Aorta (tissue), 5 donors: ENCODE measurements at regions not wholly inside any gene's neighbourhood (a gene's known extent, or its start where the extent isn't known, plus 50 kb on each side); places are given as distances from the start of the nearest gene placed in this dataset.

ENCODE experiments used
- ATAC-seq: fragments of 200-7000 bp; cut with Tn5 transposase; one replicate; pipeline ENCODE4 v1.9.1; 2022; ENCODE audit warnings: moderate library complexity; ENCODE audit not compliant: low FRiP score
- DNase-seq, 2 donors: peaks; one replicate each; pipeline ENCODE4 v3.0.0-alpha.2; 2020
- H3K27ac ChIP-seq, 2 donors: one replicate each; pipeline ENCODE4 v1.5.1; 2013; ENCODE audit warnings: low read length in 2 of 2, mild to moderate bottlenecking in 2 of 2, moderate library complexity in 2 of 2, control low read depth in 1 of 2, inconsistent platforms in 1 of 2, low read depth in 1 of 2
- H3K27me3 ChIP-seq, 2 donors: one replicate each; pipeline ENCODE4 v1.6.1; 2013; ENCODE audit warnings: control low read depth in 1 of 2, low read length in 1 of 2, mild to moderate bottlenecking in 1 of 2, moderate library complexity in 1 of 2; ENCODE audit not compliant: insufficient read depth in 2 of 2, control insufficient read depth in 1 of 2
- H3K36me3 ChIP-seq, 2 donors: one replicate each; pipeline ENCODE4 v1.6.1; 2013; ENCODE audit warnings: control low read depth in 1 of 2, low read length in 1 of 2, mild to moderate bottlenecking in 1 of 2; ENCODE audit not compliant: insufficient read depth in 2 of 2, control insufficient read depth in 1 of 2
- H3K4me1 ChIP-seq, 2 donors: one replicate each; pipeline ENCODE4 v1.6.1; 2013; ENCODE audit warnings: low read length in 2 of 2, control low read depth in 1 of 2, mild to moderate bottlenecking in 1 of 2, moderate library complexity in 1 of 2; ENCODE audit not compliant: insufficient read depth in 2 of 2, control insufficient read depth in 1 of 2
- H3K4me3 ChIP-seq, 2 donors: one replicate each; pipeline ENCODE4 v1.5.1; 2013; ENCODE audit warnings: low read length in 2 of 2, control low read depth in 1 of 2, mild to moderate bottlenecking in 1 of 2
- H3K9me3 ChIP-seq: one replicate; pipeline ENCODE4 v1.6.1; 2013; ENCODE audit warnings: mild to moderate bottlenecking, low read length; ENCODE audit not compliant: control insufficient read depth
- WGBS, 2 donors: extraction: QIAGEN DNeasy Blood & Tissue Kit; methylation state at CpG; one replicate each; pipeline ENCODE4 v1.1.7; 2013; 5-methylcytosine and 5-hydroxymethylcytosine counted together
- intact Hi-C, 2 donors: fragments of 100-400 bp; cut with DNase I; formaldehyde crosslinking; loops; one replicate each; pipeline versions ENCODE4 v1.14.2 to v1.15.0; 2022
- donor health status: healthy with polysubstance abuse.
- donor health status: Bipolar disorder and iron deficiency.
- donor health status: DM: no; HTN: no; CAD: no.
- donor health status: DM: no; HTN: no; CAD: no.
- donor health status: DM: yes; HTN: yes; CAD: no.

- 76 to 77% methylated on average over 4 of the region's 4 CpGs for WGBS, 2 donors
- intact Hi-C loops, result loop anchor here in 1 of 2 donors (10.0 kb wide), 1 partner anchor 428 kb away; no protein-coding TSS in a partner anchor
- no peak for ATAC-seq
Observed at GRCh38 chr13:21846605-21847004, 175.7 kb downstream of the FGF9 start.

DNA sequence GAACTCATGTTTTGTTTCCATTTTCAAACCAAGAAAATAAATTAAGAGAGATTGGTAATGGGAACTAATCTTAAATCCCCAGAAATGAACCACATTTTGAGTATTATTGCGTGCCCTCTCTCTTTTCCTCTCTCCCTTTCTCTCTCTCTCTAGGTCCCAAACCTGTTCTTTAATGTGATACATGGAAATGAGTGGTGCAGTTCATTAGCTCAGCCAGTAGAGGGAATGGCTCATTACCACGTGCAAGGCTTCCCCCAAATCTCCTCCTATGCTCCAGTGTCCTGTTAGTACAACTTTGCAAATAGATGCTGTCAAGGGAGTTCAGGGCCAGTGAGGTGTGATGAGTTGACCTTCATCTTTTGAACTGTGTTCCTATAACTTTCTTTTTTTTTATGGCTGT is 178.4 kb downstream of the FGF9 start:
- no peak for DNase-seq
- no peak overlapping the region for H3K27ac ChIP-seq
- no peaks in the 10 kb centered on the region for H3K9me3 ChIP-seq
- ATAC-seq, result peak; percentile 85
- H3K4me3 ChIP-seq, result no peak overlapping the region
- no peaks in the 10 kb centered on the region for H3K27me3 ChIP-seq
- WGBS, 2 donors, result 50 to 51% methylated on average over 2 of the region's 2 CpGs
- H3K4me1 ChIP-seq, result no peaks in the 10 kb centered on the region
- intact Hi-C loops, result loop anchor here in 1 of 2 donors (10.0 kb wide), 1 partner anchor 425 kb away; no protein-coding TSS in a partner anchor
- no peaks in the 10 kb centered on the region for H3K36me3 ChIP-seq

More at GRCh38 chr13:21846605-21847004, 175.7 kb downstream of the FGF9 start:
- no peak for DNase-seq
- H3K36me3 ChIP-seq, result no peaks in the 10 kb centered on the region
- H3K4me3 ChIP-seq, result no peak overlapping the region
- no peaks in the 10 kb centered on the region for H3K9me3 ChIP-seq
- H3K27ac ChIP-seq, result no peak overlapping the region
- no peaks in the 10 kb centered on the region for H3K4me1 ChIP-seq
- H3K27me3 ChIP-seq, result no peaks in the 10 kb centered on the region

DNA sequence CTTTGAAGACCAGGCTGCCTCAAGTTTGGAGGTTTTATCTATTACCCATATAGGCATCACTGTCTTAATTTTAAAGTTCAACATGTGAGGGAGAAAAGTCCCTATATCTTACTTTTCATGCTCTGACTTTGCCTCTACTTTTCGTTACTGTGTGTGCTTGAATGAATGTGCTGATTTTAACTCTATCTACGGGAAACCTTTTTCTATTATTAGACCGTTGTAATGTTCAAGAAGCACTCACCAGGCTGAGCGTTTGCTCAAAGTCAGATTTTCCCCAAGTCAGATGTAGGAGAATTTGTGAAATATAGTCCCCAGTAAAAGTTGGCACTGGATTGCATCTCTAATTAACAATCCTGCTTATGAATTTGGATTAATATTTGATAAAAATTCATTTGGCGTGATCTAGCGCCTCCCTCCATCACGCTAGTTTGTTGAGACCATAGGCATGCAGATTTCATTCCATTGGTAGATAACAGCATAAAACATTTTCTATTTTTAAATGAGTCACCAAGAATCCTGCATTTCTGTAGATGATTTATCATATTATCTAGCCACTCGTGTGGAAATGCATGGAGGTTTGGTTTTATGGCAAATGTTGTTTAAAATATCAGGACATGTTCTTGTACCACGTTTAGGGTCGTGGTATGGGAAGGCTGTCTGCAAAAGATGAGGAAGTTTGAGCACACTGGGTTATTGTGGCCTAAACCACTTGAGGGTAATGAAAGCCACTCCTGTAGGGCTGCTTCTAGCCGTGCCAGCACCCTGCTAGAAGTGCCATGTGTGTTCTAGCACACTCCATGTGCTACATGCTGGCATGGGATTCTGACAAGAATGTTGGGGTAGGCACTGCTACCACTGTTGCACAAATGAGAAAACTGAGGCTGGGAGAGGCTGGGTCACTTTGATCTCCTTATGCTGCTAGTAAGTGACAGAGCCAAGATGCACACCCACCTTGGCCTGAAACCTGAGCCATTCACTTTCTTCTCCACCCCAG is 179.4 kb downstream of the FGF9 start:
- intact Hi-C loops, result no loop called here
- WGBS, 2 donors, result 17 to 26% methylated on average over 11 of the region's 11 CpGs
- Histone ChIP-seq H3K27me3 (no peaks in the 10 kb centered on the region), H3K4me1 (no peaks in the 10 kb centered on the region), H3K9me3 (no peaks in the 10 kb centered on the region), H3K27ac (no peak overlapping the region), H3K4me3 (no peak overlapping the region), H3K36me3 (no peaks in the 10 kb centered on the region)
- ATAC-seq (no peak), DNase-seq (no peak)

DNA sequence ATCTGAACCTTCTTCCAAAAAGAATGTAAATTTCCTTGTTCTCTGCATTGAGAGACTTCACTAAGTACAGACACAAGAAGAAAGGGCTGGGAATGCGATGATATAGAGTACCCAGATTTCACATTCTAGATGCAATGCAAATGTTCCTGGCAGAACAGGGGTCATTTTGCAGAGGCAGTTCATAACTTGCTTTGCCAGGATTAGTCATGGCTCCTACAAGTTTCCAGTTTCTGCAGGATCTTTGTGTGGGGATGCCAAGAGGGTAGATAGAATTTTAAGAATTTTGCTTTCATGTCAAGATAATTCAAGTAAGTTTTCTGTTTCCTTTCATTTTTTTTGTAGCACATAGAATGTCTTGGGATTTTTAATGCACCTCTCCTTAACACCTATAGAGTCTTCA is 181.2 kb downstream of the FGF9 start:
- Histone ChIP-seq H3K4me3 (no peak overlapping the region), H3K36me3 (no peaks in the 10 kb centered on the region), H3K27ac (no peak overlapping the region), H3K4me1 (no peaks in the 10 kb centered on the region), H3K27me3 (no peaks in the 10 kb centered on the region), H3K9me3 (no peaks in the 10 kb centered on the region)
- intact Hi-C loops, result no loop called here
- DNase-seq (no peak), ATAC-seq (no peak)
- 95 to 100% methylated on average over 1 of the region's 1 CpG for WGBS, 2 donors

DNA sequence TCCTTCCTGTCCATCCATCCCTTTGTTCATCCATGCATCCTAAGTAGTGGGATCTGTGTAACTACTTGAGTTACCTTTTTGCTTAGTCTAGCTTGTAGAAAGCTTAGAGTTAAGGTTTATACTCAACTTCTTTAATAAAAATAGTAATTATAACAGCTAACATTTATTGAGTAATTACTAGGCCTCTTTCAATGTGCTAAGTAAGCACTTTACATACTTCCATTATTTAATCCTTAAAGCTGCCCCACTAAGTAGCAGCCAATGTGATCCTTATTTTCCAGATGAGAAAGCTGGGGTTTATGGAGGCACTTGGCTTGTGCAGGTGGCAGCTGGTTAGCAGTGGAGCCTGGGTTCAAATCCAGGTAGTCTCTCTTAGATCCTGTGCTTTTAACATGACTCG is 182.9 kb downstream of the FGF9 start:
- intact Hi-C loops, result no loop called here
- Histone ChIP-seq H3K27ac (no peak overlapping the region), H3K27me3 (no peaks in the 10 kb centered on the region), H3K36me3 (no peaks in the 10 kb centered on the region), H3K9me3 (no peaks in the 10 kb centered on the region), H3K4me3 (no peak overlapping the region), H3K4me1 (no peaks in the 10 kb centered on the region)
- DNase-seq (no peak), ATAC-seq (no peak)
- WGBS, 2 donors, result 96 to 98% methylated on average over 1 of the region's 1 CpG

GRCh38 chr13:21868823-21869222 is 197.9 kb downstream of the FGF9 start:
- no peak for DNase-seq
- Histone ChIP-seq H3K4me3 (no peak overlapping the region), H3K27ac (no peak overlapping the region), H3K27me3 (no peaks in the 10 kb centered on the region), H3K4me1 (no peaks in the 10 kb centered on the region), H3K9me3 (no peaks in the 10 kb centered on the region), H3K36me3 (no peaks in the 10 kb centered on the region)
- no peak for ATAC-seq
- intact Hi-C loops, result no loop called here

DNA sequence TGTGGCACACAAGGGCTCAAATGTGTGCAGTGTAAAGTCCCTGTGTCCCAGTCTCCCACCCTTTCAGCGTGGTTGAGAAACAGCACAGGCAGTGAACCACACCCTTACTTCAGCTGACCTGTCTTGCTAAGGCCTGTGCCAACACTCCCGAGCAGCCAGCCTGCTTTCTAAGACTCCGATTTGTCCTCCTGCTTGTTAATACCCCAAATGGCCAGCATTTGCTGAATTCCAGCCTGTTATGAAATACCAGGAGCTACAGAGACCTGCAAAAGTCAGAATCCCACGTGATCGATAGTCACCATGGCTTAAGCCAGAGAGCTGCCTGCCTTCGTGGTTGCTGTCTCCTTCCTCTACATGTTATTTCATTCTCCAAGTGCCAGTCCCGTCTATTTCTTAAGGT is 200.5 kb downstream of the FGF9 start:
- no peaks in the 10 kb centered on the region for H3K9me3 ChIP-seq
- H3K4me3 ChIP-seq, result no peak overlapping the region
- ATAC-seq (no peak), DNase-seq (no peak)
- WGBS, 2 donors, result 91 to 92% methylated on average over 7 of the region's 7 CpGs
- H3K36me3 ChIP-seq, result no peaks in the 10 kb centered on the region
- no peak overlapping the region for H3K27ac ChIP-seq
- no peaks in the 10 kb centered on the region for H3K4me1 ChIP-seq
- intact Hi-C loops, result no loop called here
- no peaks in the 10 kb centered on the region for H3K27me3 ChIP-seq

GRCh38 chr13:21871919-21872318 is 201.0 kb downstream of the FGF9 start:
- H3K27me3 ChIP-seq, result no peaks in the 10 kb centered on the region
- H3K4me1 ChIP-seq, result no peaks in the 10 kb centered on the region
- ATAC-seq (no peak), DNase-seq (no peak)
- intact Hi-C loops, result no loop called here
- no peak overlapping the region for H3K4me3 ChIP-seq
- no peak overlapping the region for H3K27ac ChIP-seq
- 92 to 94% methylated on average over 5 of the region's 5 CpGs for WGBS, 2 donors
- no peaks in the 10 kb centered on the region for H3K9me3 ChIP-seq
- no peaks in the 10 kb centered on the region for H3K36me3 ChIP-seq

DNA sequence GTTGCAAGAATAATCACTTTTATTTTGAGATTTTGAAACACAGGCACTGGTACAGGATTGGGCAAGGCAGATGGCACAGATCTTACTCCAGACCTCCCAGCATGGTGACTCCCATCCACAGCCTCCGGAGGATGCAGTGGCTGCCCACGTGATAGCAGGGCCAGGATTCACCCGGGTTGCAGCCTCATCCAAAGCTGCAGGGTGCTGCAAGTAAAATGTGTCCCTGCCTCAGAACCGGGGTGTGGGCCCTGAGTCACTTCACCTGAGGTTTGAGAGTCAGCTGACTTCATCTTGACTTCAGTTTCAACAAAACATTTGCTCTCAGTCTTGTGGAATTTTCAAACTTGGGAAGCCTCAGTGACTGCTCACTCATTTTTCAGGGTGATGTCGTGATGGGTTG is 201.9 kb downstream of the FGF9 start:
- no peaks in the 10 kb centered on the region for H3K9me3 ChIP-seq
- H3K27ac ChIP-seq, result no peak overlapping the region
- intact Hi-C loops, result no loop called here
- H3K36me3 ChIP-seq, result no peaks in the 10 kb centered on the region
- ATAC-seq (no peak), DNase-seq (no peak)
- no peaks in the 10 kb centered on the region for H3K27me3 ChIP-seq
- H3K4me3 ChIP-seq, result no peak overlapping the region
- H3K4me1 ChIP-seq, result no peaks in the 10 kb centered on the region
- WGBS, 2 donors, result 48 to 53% methylated on average over 5 of the region's 5 CpGs
